Smooth muscle cell (in vitro differentiated cells): ENCODE measurements at regions not wholly inside any gene's neighbourhood (a gene's known extent, or its start where the extent isn't known, plus 50 kb on each side); places are given as distances from the start of the nearest gene placed in this dataset.

Source experiments
- DNase-seq: peaks from one replicate; lab custom pipeline; 2025; ENCODE audit not compliant: unreplicated experiment; lab: John Stamatoyannopoulos, UW
- H2AFZ ChIP-seq: fragments of 200-600 bp; sonication (generic); 2 replicates; pipeline ENCODE4 v1.6.0; 2016; ENCODE audit warnings: antibody characterized with exemption, low read depth, mild to moderate bottlenecking
- H3F3A ChIP-seq: fragments of 200-600 bp; sonication (generic); 2 replicates; pipeline ENCODE4 v1.6.0; 2017; ENCODE audit warnings: antibody characterized with exemption, low read depth
- H3K27ac ChIP-seq: fragments of 200-600 bp; sonication (generic); 2 replicates; pipeline ENCODE4 v1.5.1; 2016; ENCODE audit warnings: low read depth, mild to moderate bottlenecking
- H3K27me3 ChIP-seq: fragments of 200-600 bp; sonication (generic); 2 replicates; pipeline ENCODE4 v1.6.1; 2016; ENCODE audit warnings: low read depth, mild to moderate bottlenecking
- H3K36me3 ChIP-seq: fragments of 200-600 bp; sonication (generic); 2 replicates; pipeline ENCODE4 v1.5.1; 2016; ENCODE audit warnings: low read depth
- H3K4me1 ChIP-seq: fragments of 200-600 bp; sonication (generic); 2 replicates; pipeline ENCODE4 v1.5.1; 2016; ENCODE audit warnings: low read depth
- H3K4me2 ChIP-seq: fragments of 200-600 bp; sonication (generic); 2 replicates; pipeline ENCODE4 v1.6.0; 2016; ENCODE audit warnings: mild to moderate bottlenecking
- H3K4me3 ChIP-seq: fragments of 200-600 bp; sonication (generic); 2 replicates; pipeline ENCODE4 v1.5.1; 2016; ENCODE audit warnings: mild to moderate bottlenecking
- H3K79me2 ChIP-seq: fragments of 200-600 bp; sonication (generic); 2 replicates; pipeline ENCODE4 v1.6.0; 2016; ENCODE audit warnings: low read depth, mild to moderate bottlenecking
- H3K9ac ChIP-seq: fragments of 200-600 bp; sonication (generic); 2 replicates; pipeline ENCODE4 v1.6.0; 2016; ENCODE audit warnings: low read depth
- H3K9me3 ChIP-seq: fragments of 200-600 bp; sonication (generic); replicated peaks from 2 replicates; pipeline ENCODE4 v1.5.1; 2016; ENCODE audit warnings: low read depth
- H4K20me1 ChIP-seq: fragments of 200-600 bp; sonication (generic); 2 replicates; pipeline ENCODE4 v1.6.0; 2016; ENCODE audit warnings: low read depth
- WGBS: methylation state at CpG from one replicate; pipeline ENCODE4 v1.1.7; 2016; ENCODE audit warnings: low lambda C conversion rate; 5-methylcytosine and 5-hydroxymethylcytosine counted together
- TF ChIP-seq, protein P1 (sequence below): fragments of 200-600 bp; sonication (generic); IDR thresholded peaks from 2 replicates; pipeline ENCODE4 v1.5.1; 2017; ENCODE audit warnings: borderline replicate concordance, mild to moderate bottlenecking, antibody characterized with exemption; ENCODE audit not compliant: insufficient read depth, poor library complexity, severe bottlenecking

GRCh38 chr5:148732692-148733091, 78.4 kb upstream of the HTR4 start:
- Histone ChIP-seq H3F3A (no peaks in the 10 kb centered on the region), H3K4me2 (no peak overlapping the region), H3K9ac (no peak overlapping the region), H3K79me2 (no peaks in the 10 kb centered on the region), H4K20me1 (no peaks in the 10 kb centered on the region), H3K4me1 (peaks cover 3% of the 10 kb centered on the region), H3K27ac (no peak overlapping the region), H3K9me3 (no peaks in the 10 kb centered on the region), H3K4me3 (no peak overlapping the region), H3K27me3 (peaks cover 7% of the 10 kb centered on the region), H2AFZ (no peak overlapping the region), H3K36me3 (no peaks in the 10 kb centered on the region)
- TF ChIP-seq, protein P1, sequence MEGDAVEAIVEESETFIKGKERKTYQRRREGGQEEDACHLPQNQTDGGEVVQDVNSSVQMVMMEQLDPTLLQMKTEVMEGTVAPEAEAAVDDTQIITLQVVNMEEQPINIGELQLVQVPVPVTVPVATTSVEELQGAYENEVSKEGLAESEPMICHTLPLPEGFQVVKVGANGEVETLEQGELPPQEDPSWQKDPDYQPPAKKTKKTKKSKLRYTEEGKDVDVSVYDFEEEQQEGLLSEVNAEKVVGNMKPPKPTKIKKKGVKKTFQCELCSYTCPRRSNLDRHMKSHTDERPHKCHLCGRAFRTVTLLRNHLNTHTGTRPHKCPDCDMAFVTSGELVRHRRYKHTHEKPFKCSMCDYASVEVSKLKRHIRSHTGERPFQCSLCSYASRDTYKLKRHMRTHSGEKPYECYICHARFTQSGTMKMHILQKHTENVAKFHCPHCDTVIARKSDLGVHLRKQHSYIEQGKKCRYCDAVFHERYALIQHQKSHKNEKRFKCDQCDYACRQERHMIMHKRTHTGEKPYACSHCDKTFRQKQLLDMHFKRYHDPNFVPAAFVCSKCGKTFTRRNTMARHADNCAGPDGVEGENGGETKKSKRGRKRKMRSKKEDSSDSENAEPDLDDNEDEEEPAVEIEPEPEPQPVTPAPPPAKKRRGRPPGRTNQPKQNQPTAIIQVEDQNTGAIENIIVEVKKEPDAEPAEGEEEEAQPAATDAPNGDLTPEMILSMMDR: no peak
- DNase-seq: no peak
- WGBS: 55% methylated on average over 3 of the region's 3 CpGs

DNA sequence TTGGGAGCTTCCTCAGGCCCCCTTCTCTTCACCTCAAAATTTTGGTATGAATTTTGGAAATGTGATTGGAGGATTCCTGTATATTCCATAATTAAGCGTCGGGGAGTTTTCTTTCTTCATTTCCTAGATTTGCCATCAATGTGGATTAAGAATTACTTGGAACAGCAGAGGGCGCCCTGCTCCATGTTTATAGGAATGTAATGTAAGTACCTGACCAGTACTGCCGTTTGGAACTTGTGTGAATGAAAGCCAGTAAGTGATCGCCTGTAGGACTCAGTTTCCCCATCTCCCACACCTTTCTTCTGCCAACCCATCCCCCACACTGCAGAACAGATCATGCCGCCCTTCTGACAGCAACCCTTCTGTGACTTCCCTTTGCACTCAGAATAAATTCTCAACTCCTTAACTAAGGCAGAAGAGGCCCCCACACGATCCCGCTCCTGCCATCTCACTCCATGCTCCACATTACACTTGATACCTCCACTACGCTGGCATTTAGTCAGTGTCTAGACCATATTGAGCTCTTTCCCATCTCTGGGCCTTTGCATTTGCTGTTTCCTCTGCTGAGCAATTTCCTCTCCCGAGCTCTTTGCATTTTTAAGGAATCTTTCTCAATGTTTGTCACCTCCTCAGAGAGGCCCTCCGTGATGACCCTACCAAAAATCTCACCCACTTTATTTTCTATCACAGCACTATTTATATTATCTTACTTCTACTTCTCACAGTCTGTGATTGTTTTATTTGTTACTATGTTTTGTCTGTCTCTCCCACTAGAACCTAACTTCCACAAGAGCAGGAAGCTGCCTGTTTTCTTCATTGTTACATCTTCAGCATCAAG, 79.5 kb upstream of the HTR4 start:
- Histone ChIP-seq H3K9me3 (no peaks in the 10 kb centered on the region), H3K4me3 (no peak overlapping the region), H4K20me1 (no peaks in the 10 kb centered on the region), H3F3A (no peaks in the 10 kb centered on the region), H3K4me1 (peaks cover 3% of the 10 kb centered on the region), H3K27ac (no peak overlapping the region), H3K4me2 (no peak overlapping the region), H3K36me3 (no peaks in the 10 kb centered on the region), H3K79me2 (no peaks in the 10 kb centered on the region), H3K9ac (no peak overlapping the region), H2AFZ (no peak overlapping the region), H3K27me3 (peaks cover 7% of the 10 kb centered on the region)
- TF ChIP-seq, protein P1: peak; percentile 73
- WGBS: 43% methylated on average over 10 of the region's 11 CpGs
- peak; percentile 16 for DNase-seq

- H3K4me1 ChIP-seq: peaks cover 3% of the 10 kb centered on the region
- H3K79me2 ChIP-seq: no peaks in the 10 kb centered on the region
- H3K36me3 ChIP-seq: no peaks in the 10 kb centered on the region
- H3F3A ChIP-seq: no peaks in the 10 kb centered on the region
- H3K27ac ChIP-seq: no peak overlapping the region
- no peak overlapping the region for H2AFZ ChIP-seq
- no peak overlapping the region for H3K4me2 ChIP-seq
- TF ChIP-seq, protein P1: no peak
- no peaks in the 10 kb centered on the region for H3K9me3 ChIP-seq
- DNase-seq: no peak
- H3K4me3 ChIP-seq: no peak overlapping the region
- H3K27me3 ChIP-seq: peaks cover 7% of the 10 kb centered on the region
- no peak overlapping the region for H3K9ac ChIP-seq
- H4K20me1 ChIP-seq: no peaks in the 10 kb centered on the region
Measured at GRCh38 chr5:148734518-148734917, 80.2 kb upstream of the HTR4 start.

GRCh38 chr5:148735301-148735835, 81.0 kb upstream of the HTR4 start:
- H2AFZ ChIP-seq: no peak overlapping the region
- no peak overlapping the region for H3K4me2 ChIP-seq
- TF ChIP-seq, protein P1: no peak
- H3K4me3 ChIP-seq: no peak overlapping the region
- peaks cover 7% of the 10 kb centered on the region for H3K27me3 ChIP-seq
- no peak overlapping the region for H3K27ac ChIP-seq
- 87% methylated on average over 2 of the region's 2 CpGs for WGBS
- H4K20me1 ChIP-seq: no peaks in the 10 kb centered on the region
- no peaks in the 10 kb centered on the region for H3F3A ChIP-seq
- no peak for DNase-seq
- H3K4me1 ChIP-seq: peaks cover 3% of the 10 kb centered on the region
- no peaks in the 10 kb centered on the region for H3K36me3 ChIP-seq
- no peak overlapping the region for H3K9ac ChIP-seq
- no peaks in the 10 kb centered on the region for H3K9me3 ChIP-seq
- H3K79me2 ChIP-seq: no peaks in the 10 kb centered on the region
